K562 (cell line): ENCODE measurements at regions not wholly inside any gene's neighbourhood (a gene's known extent, or its start where the extent isn't known, plus 50 kb on each side); places are given as distances from the start of the nearest gene placed in this dataset.

Experiments used
- ATAC-seq: fragments of 200-7000 bp; cut with Tn5 transposase; 3 replicates; pipeline ENCODE4 v1.9.1; 2020; ENCODE audit warnings: moderate library complexity
- BruUV-seq: library from RNA; stranded (reverse); fragments of 400-500 nt; replicated peaks from 2 replicates; lab custom pipeline; 2021; lab: Mats Ljungman, UMichigan
- CTCF ChIA-PET: fragments of 300-600 bp; formaldehyde crosslinking; extraction: SDS; loops from one replicate; lab custom pipeline; 2021; ENCODE audit warnings: low intra/inter-chr PET ratio; lab: Yijun Ruan, JAX
- POLR2A ChIA-PET: fragments of 300-600, 350-650 bp; sonication (Branson Sonifier 250); formaldehyde crosslinking; extraction: SDS; loops from one replicate; lab custom pipeline; 2021; ENCODE audit warnings: antibody characterized with exemption, inconsistent platforms; lab: Yijun Ruan, JAX
- DNase-seq, 4 experiments: peaks; one replicate each; pipeline versions ENCODE4 v3.0.0 to v3.0.0-alpha.2; 2011 to 2018; ENCODE audit warnings: low spot score in 3 of 4, mixed read lengths in 3 of 4; ENCODE audit errors: extremely low read depth in 1 of 4
- FAIRE-seq: peaks from 2 replicates; lab custom pipeline; 2011; peaks lifted over from hg19 to GRCh38; lab: Jason Lieb, UNC
- H2AFZ ChIP-seq: 2 replicates; pipeline ENCODE4 v1.6.0; 2011; ENCODE audit warnings: low read depth, low read length, control low read depth, inconsistent platforms
- H3K27ac ChIP-seq: fragments of 200-600 bp; 3 replicates; pipeline ENCODE4 v1.8.0; 2011; ENCODE audit warnings: low read depth, mild to moderate bottlenecking, control low read depth, inconsistent platforms, low read length, moderate library complexity, mixed read lengths; ENCODE audit errors: extremely low read depth
- H3K27me3 ChIP-seq, 2 experiments: fragments of 300-600 bp in 1 of 2; 2 replicates in 1 of 2; 3 replicates in 1 of 2; pipeline versions ENCODE4 v1.6.0 to v1.8.0; 2011; ENCODE audit warnings: inconsistent platforms in 2 of 2, low read length in 2 of 2, mild to moderate bottlenecking in 1 of 2, mixed read lengths in 1 of 2, moderate library complexity in 1 of 2; ENCODE audit not compliant: control insufficient read depth in 2 of 2, insufficient read depth in 2 of 2
- H3K36me3 ChIP-seq: fragments of 300-600 bp; 3 replicates; pipeline ENCODE4 v1.8.0; 2011; ENCODE audit warnings: mild to moderate bottlenecking, low read length, inconsistent platforms; ENCODE audit not compliant: control insufficient read depth, insufficient read depth
- H3K4me1 ChIP-seq, 2 experiments: fragments of 200-600 bp in 1 of 2; replicated peaks in 1 of 2; 2 replicates in 1 of 2; 3 replicates in 1 of 2; pipeline versions ENCODE4 v1.5.1 to v1.8.0; 2011; ENCODE audit warnings: inconsistent platforms in 2 of 2, low read length in 2 of 2, mild to moderate bottlenecking in 1 of 2, mixed read lengths in 1 of 2, moderate library complexity in 1 of 2; ENCODE audit not compliant: control insufficient read depth in 2 of 2, insufficient read depth in 2 of 2
- H3K4me2 ChIP-seq: 2 replicates; pipeline ENCODE4 v1.6.1; 2011; ENCODE audit warnings: low read length, control low read depth, inconsistent platforms, mixed read lengths; ENCODE audit not compliant: insufficient read depth
- H3K4me3 ChIP-seq: fragments of 200-600 bp; sonication (generic), shearing (Covaris generic); 2 replicates; pipeline ENCODE4 v1.5.1; 2016; ENCODE audit warnings: control low read depth, inconsistent platforms
- H3K79me2 ChIP-seq: fragments of 200-600 bp; 3 replicates; pipeline ENCODE4 v1.8.0; 2011; ENCODE audit warnings: low read length, inconsistent platforms; ENCODE audit not compliant: control insufficient read depth, insufficient read depth
- H3K9ac ChIP-seq, 2 experiments: 2 replicates each; pipeline versions ENCODE4 v1.6.0 to v1.6.1; 2011; ENCODE audit warnings: low read depth in 2 of 2, low read length in 2 of 2, control low read depth in 1 of 2, inconsistent platforms in 1 of 2, mild to moderate bottlenecking in 1 of 2, mixed read lengths in 1 of 2; ENCODE audit not compliant: insufficient read depth in 1 of 2
- H3K9me1 ChIP-seq: one replicate; pipeline ENCODE4 v1.6.0; 2011; ENCODE audit warnings: inconsistent platforms, mild to moderate bottlenecking, low read length, moderate library complexity; ENCODE audit not compliant: control insufficient read depth, insufficient read depth
- H3K9me3 ChIP-seq: replicated peaks from 2 replicates; pipeline ENCODE4 v1.5.1; 2011; ENCODE audit warnings: low read depth, low read length, inconsistent platforms; ENCODE audit not compliant: control insufficient read depth, insufficient read depth
- H4K20me1 ChIP-seq: replicated peaks from 2 replicates; pipeline ENCODE4 v1.6.1; 2011; ENCODE audit warnings: low read length, inconsistent platforms, mixed read lengths; ENCODE audit not compliant: control insufficient read depth, insufficient read depth
- ARID2 ChIP-seq: fragments of 450-650 bp; IDR thresholded peaks from 2 replicates; pipeline ENCODE4 v1.6.1; 2017; ENCODE audit warnings: antibody characterized with exemption, mild to moderate bottlenecking
- CHD2 ChIP-seq: IDR thresholded peaks from 2 replicates; pipeline ENCODE4 v1.6.1; 2011; ENCODE audit warnings: low read depth, low read length
- ELF4 ChIP-seq: fragments of 450-650 bp; formaldehyde crosslinking; IDR thresholded peaks from 2 replicates; pipeline ENCODE4 v1.4.0; 2022; ENCODE audit warnings: missing genetic modification characterization
- ILK ChIP-seq: fragments of 450-650 bp; IDR thresholded peaks from 2 replicates; pipeline ENCODE4 v1.6.1; 2016; ENCODE audit warnings: missing genetic modification characterization, low read depth, mild to moderate bottlenecking, missing compliant biosample characterization, moderate library complexity, borderline replicate concordance
- NCOA4 ChIP-seq: fragments of 450-650 bp; IDR thresholded peaks from 2 replicates; pipeline ENCODE4 v1.6.1; 2018; ENCODE audit warnings: mild to moderate bottlenecking; ENCODE audit not compliant: partially characterized antibody
- NRF1 ChIP-seq, 2 experiments: fragments of 450-650 bp; IDR thresholded peaks in 1 of 2; conservative IDR thresholded peaks in 1 of 2; 2 replicates each; pipeline ENCODE4 v1.6.1; 2014; ENCODE audit warnings: mild to moderate bottlenecking in 2 of 2
- THRA ChIP-seq: fragments of 450-650 bp; IDR thresholded peaks from 2 replicates; pipeline ENCODE4 v1.6.1; 2017; ENCODE audit warnings: mild to moderate bottlenecking, moderate library complexity
- ZNF436 ChIP-seq: fragments of 250-450, 450-650 bp; sonication (Bioruptor Pico); formaldehyde crosslinking; IDR thresholded peaks from 2 replicates; pipeline ENCODE4 v1.7.0; 2020; ENCODE audit warnings: mild to moderate bottlenecking
- WGBS: fragments of 100-300 bp; shearing (Covaris generic); methylation state at CpG from one replicate; pipeline ENCODE4 v1.1.6; 2016; ENCODE audit warnings: low coverage, mixed read lengths; ENCODE audit not compliant: insufficient coverage; ENCODE audit errors: missing lambda C conversion rate; 5-methylcytosine and 5-hydroxymethylcytosine counted together
- in situ Hi-C: fragments of 300-500 bp; cut with MboI; formaldehyde crosslinking; loops from 4 replicates; pipeline ENCODE4 v1.15.0; 2018; ENCODE audit warnings: inconsistent platforms, mixed read lengths
- intact Hi-C: fragments of 100-400 bp; cut with micrococcal nuclease; formaldehyde crosslinking; loops from 2 replicates; pipeline ENCODE4 v1.14.2; 2022
- TF ChIP-seq, protein P1 (sequence below), 3 experiments: IDR thresholded peaks in 2 of 3; conservative IDR thresholded peaks in 1 of 3; 2 replicates each; pipeline ENCODE4 v1.5.1; 2011 to 2012; ENCODE audit warnings: low read length in 3 of 3, mild to moderate bottlenecking in 3 of 3, control low read depth in 2 of 3, improper control_type of control experiment in 1 of 3, inconsistent platforms in 1 of 3, low read depth in 1 of 3, mixed read lengths in 1 of 3, moderate library complexity in 1 of 3; ENCODE audit not compliant: insufficient read depth in 2 of 3

DNA sequence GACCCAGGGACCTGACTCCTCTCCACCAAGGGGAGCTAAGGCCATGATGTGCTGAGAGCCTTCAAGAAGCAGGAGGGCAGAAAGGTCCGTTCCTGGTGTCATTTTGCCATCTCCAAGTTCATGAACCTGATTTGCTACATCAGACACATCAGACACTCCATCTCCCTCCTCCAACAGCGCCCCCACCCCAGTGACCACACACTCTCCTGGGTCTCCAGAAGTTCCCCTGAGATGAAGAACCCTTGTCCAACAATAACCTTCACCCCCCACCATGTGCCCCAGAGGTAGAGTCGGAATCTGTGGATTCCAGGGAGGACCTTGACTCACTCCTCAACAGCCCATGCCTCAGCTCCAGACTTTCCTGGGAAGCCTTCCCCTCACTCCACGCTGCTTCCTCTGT, 242.8 kb downstream of the CDK5RAP2 start:
- ChIA-PET CTCF (no interaction called here), POLR2A (no interaction called here)
- no peak for TF ChIP-seq NRF1 (conservative IDR thresholded peaks at IDR 0.05 in 1 of 2, IDR thresholded peaks at IDR 0.05 in 1 of 2)
- TF ChIP-seq ARID2, result no peak
- no peak for TF ChIP-seq ILK
- no peak for TF ChIP-seq NCOA4
- TF ChIP-seq ELF4 (CRISPR knock-in tag), result no peak
- no peak for TF ChIP-seq CHD2
- Histone ChIP-seq H3K27me3 (peaks cover 0 to 9% of the 10 kb centered on the region in 2 experiments; a peak in 2 of 5 replicates), H3K4me1 (no peaks in the 10 kb centered on the region), H3K9ac (no peak overlapping the region), H3K9me3 (no peaks in the 10 kb centered on the region), H4K20me1 (no peaks in the 10 kb centered on the region), H2AFZ (no peak overlapping the region), H3K27ac (no peak overlapping the region), H3K4me3 (no peak overlapping the region), H3K36me3 (no peaks in the 10 kb centered on the region), H3K79me2 (no peaks in the 10 kb centered on the region), H3K9me1 (no peaks in the 10 kb centered on the region), H3K4me2 (no peak overlapping the region)
- in situ Hi-C loops (no loop called here), intact Hi-C loops (no loop called here)
- WGBS, result 0% methylated on average over 4 of the region's 4 CpGs
- ATAC-seq (no peak; the same call in 2 of the 3 replicates), DNase-seq (no peak), FAIRE-seq (no peak)
- BruUV-seq, result no TSS peak

- no peak overlapping the region for H3K27ac ChIP-seq
- no TSS peak for BruUV-seq
- CTCF ChIA-PET, result no interaction called here
- 0% methylated on average over 4 of the region's 4 CpGs for WGBS
- DNase-seq (no peak), ATAC-seq (peak; percentile 69), FAIRE-seq (no peak)
- H2AFZ ChIP-seq, result no peak overlapping the region
- no peak overlapping the region for H3K9ac ChIP-seq
- H3K4me2 ChIP-seq, result no peak overlapping the region
- in situ Hi-C loops (no loop called here), intact Hi-C loops (no loop called here)
- H3K4me3 ChIP-seq, result no peak overlapping the region
- POLR2A ChIA-PET, result no interaction called here
- no peaks in the 10 kb centered on the region for H3K4me1 ChIP-seq
- no peaks in the 10 kb centered on the region for H3K9me1 ChIP-seq
- TF ChIP-seq THRA (no peak), ZNF436 (no peak)
- TF ChIP-seq, protein P1, sequence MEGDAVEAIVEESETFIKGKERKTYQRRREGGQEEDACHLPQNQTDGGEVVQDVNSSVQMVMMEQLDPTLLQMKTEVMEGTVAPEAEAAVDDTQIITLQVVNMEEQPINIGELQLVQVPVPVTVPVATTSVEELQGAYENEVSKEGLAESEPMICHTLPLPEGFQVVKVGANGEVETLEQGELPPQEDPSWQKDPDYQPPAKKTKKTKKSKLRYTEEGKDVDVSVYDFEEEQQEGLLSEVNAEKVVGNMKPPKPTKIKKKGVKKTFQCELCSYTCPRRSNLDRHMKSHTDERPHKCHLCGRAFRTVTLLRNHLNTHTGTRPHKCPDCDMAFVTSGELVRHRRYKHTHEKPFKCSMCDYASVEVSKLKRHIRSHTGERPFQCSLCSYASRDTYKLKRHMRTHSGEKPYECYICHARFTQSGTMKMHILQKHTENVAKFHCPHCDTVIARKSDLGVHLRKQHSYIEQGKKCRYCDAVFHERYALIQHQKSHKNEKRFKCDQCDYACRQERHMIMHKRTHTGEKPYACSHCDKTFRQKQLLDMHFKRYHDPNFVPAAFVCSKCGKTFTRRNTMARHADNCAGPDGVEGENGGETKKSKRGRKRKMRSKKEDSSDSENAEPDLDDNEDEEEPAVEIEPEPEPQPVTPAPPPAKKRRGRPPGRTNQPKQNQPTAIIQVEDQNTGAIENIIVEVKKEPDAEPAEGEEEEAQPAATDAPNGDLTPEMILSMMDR (IDR thresholded peaks at IDR 0.05 in 2 of 3, conservative IDR thresholded peaks at IDR 0.05 in 1 of 3; ENCODE audit: insufficient read depth in 2 of 3, low read depth in 1 of 3, low read length in 3 of 3), result 0 out of 6 replicates have a peak, but pooled peaks of 1 of the 3 experiments have one; percentile 15
- H4K20me1 ChIP-seq, result no peaks in the 10 kb centered on the region
- no peaks in the 10 kb centered on the region for H3K79me2 ChIP-seq
- no peaks in the 10 kb centered on the region for H3K9me3 ChIP-seq
- peaks cover 0 to 9% of the 10 kb centered on the region in 2 experiments; a peak in 2 of 5 replicates for H3K27me3 ChIP-seq
- H3K36me3 ChIP-seq, result no peaks in the 10 kb centered on the region
Observed at GRCh38 chr9:120336753-120337090, 243.2 kb downstream of the CDK5RAP2 start.
